Lung (tissue), 11 donors: ENCODE measurements at regions not wholly inside any gene's neighbourhood (a gene's known extent, or its start where the extent isn't known, plus 50 kb on each side); places are given as distances from the start of the nearest gene placed in this dataset.

Source experiments
- ATAC-seq: fragments of 200-7000 bp; cut with Tn5 transposase; one replicate; pipeline ENCODE4 v1.9.1; 2020; ENCODE audit warnings: moderate number of reproducible peaks; ENCODE audit not compliant: insufficient read depth, low FRiP score
- DNase-seq, 3 donors: peaks; one replicate each; pipeline ENCODE4 v3.0.0-alpha.2; 2013 to 2017
- H3K27ac ChIP-seq, 2 donors: one replicate each; pipeline ENCODE4 v1.5.1; 2013; ENCODE audit warnings: mild to moderate bottlenecking in 2 of 2, moderate library complexity in 2 of 2, control low read depth in 1 of 2, inconsistent platforms in 1 of 2, low read depth in 1 of 2, low read length in 1 of 2
- H3K27me3 ChIP-seq, 3 donors: one replicate each; pipeline ENCODE4 v1.5.1; 2013; ENCODE audit warnings: low read length in 2 of 3; ENCODE audit not compliant: control insufficient read depth in 3 of 3, insufficient read depth in 3 of 3
- H3K36me3 ChIP-seq, 4 donors: one replicate each; pipeline ENCODE4 v1.5.1; 2013; ENCODE audit warnings: low read length in 4 of 4, mild to moderate bottlenecking in 1 of 4, moderate library complexity in 1 of 4; ENCODE audit not compliant: control insufficient read depth in 4 of 4, insufficient read depth in 4 of 4
- H3K4me1 ChIP-seq, 5 donors: one replicate each; pipeline ENCODE4 v1.5.1; 2013; ENCODE audit warnings: low read length in 5 of 5, mild to moderate bottlenecking in 2 of 5, moderate library complexity in 1 of 5; ENCODE audit not compliant: control insufficient read depth in 5 of 5, insufficient read depth in 5 of 5
- H3K4me3 ChIP-seq: one replicate; pipeline ENCODE4 v1.5.1; 2013; ENCODE audit warnings: mild to moderate bottlenecking, control low read depth, moderate library complexity
- H3K9ac ChIP-seq, 2 donors: one replicate each; pipeline ENCODE4 v1.5.1; 2013; ENCODE audit warnings: low read length in 2 of 2, control low read depth in 1 of 2; ENCODE audit not compliant: insufficient read depth in 1 of 2
- H3K9me3 ChIP-seq, 4 donors: one replicate each; pipeline ENCODE4 v1.5.1; 2013; ENCODE audit warnings: low read length in 3 of 4, mild to moderate bottlenecking in 1 of 4, moderate library complexity in 1 of 4; ENCODE audit not compliant: control insufficient read depth in 4 of 4, insufficient read depth in 3 of 4
- CTCF ChIP-seq: IDR thresholded peaks from 2 replicates; pipeline ENCODE4 v1.5.1; 2012; ENCODE audit warnings: mild to moderate bottlenecking; ENCODE audit errors: control extremely low read depth, extremely low read depth
- WGBS, 2 donors: extraction: QIAGEN DNeasy Blood & Tissue Kit; methylation state at CpG; one replicate each; pipeline ENCODE4 v1.1.7; 2013; 5-methylcytosine and 5-hydroxymethylcytosine counted together
- donor health status: control.
- donor health status: control.
- donor health status: Bipolar disorder and iron deficiency.
- donor health status: healthy.
- donor health status: DM: yes; HTN: yes; CAD: no.

- TF ChIP-seq CTCF, result no peak
- Histone ChIP-seq H3K27ac (no peak overlapping the region), H3K4me3 (no peak overlapping the region), H3K9ac (no peak overlapping the region), H3K4me1 (no peaks in the 10 kb centered on the region), H3K36me3 (no peaks in the 10 kb centered on the region), H3K9me3 (peaks cover 0 to 2% (median 0%) of the 10 kb centered on the region in 4 donors), H3K27me3 (no peaks in the 10 kb centered on the region)
- 68 to 71% methylated on average over 1 of the region's 1 CpG for WGBS, 2 donors
- ATAC-seq (no peak), DNase-seq (no peak)
Observed at GRCh38 chr14:43692706-43693105, 814.4 kb downstream of the FSCB start.

GRCh38 chr14:43687921-43688320, 819.2 kb downstream of the FSCB start:
- no peak for TF ChIP-seq CTCF
- WGBS, 2 donors, result 46 to 67% methylated on average over 3 of the region's 3 CpGs

GRCh38 chr14:43677581-43677980, 829.5 kb downstream of the FSCB start:
- Histone ChIP-seq H3K9ac (no peak overlapping the region), H3K36me3 (no peaks in the 10 kb centered on the region), H3K4me1 (no peaks in the 10 kb centered on the region), H3K9me3 (no peaks in the 10 kb centered on the region), H3K4me3 (no peak overlapping the region), H3K27me3 (no peaks in the 10 kb centered on the region), H3K27ac (no peak overlapping the region)
- no peak for TF ChIP-seq CTCF
- DNase-seq (no peak), ATAC-seq (no peak)
- 62 to 81% methylated on average over 1 of the region's 1 CpG for WGBS, 2 donors

More at GRCh38 chr14:43687921-43688320, 819.2 kb downstream of the FSCB start:
- Histone ChIP-seq H3K9me3 (no peaks in the 10 kb centered on the region), H3K4me1 (no peaks in the 10 kb centered on the region), H3K27me3 (no peaks in the 10 kb centered on the region), H3K27ac (no peak overlapping the region), H3K9ac (no peak overlapping the region), H3K4me3 (no peak overlapping the region), H3K36me3 (no peaks in the 10 kb centered on the region)
- ATAC-seq (peak; percentile 75), DNase-seq (peak in 1 of 3 donors; percentile 2)

GRCh38 chr14:43674273-43674672, 832.8 kb downstream of the FSCB start:
- H3K9me3 ChIP-seq, result no peaks in the 10 kb centered on the region
- no peak overlapping the region for H3K27ac ChIP-seq
- 88 to 91% methylated on average over 2 of the region's 2 CpGs for WGBS, 2 donors
- no peak overlapping the region for H3K4me3 ChIP-seq
- no peak for TF ChIP-seq CTCF
- no peak for DNase-seq
- H3K4me1 ChIP-seq, result no peaks in the 10 kb centered on the region
- H3K36me3 ChIP-seq, result no peaks in the 10 kb centered on the region
- no peak for ATAC-seq
- no peaks in the 10 kb centered on the region for H3K27me3 ChIP-seq
- no peak overlapping the region for H3K9ac ChIP-seq
